IMR-90 (cell line): ENCODE measurements at regions not wholly inside any gene's neighbourhood (a gene's known extent, or its start where the extent isn't known, plus 50 kb on each side); places are given as distances from the start of the nearest gene placed in this dataset.

ENCODE experiments used
- BHLHE40 ChIP-seq: fragments of 150-350 bp; IDR thresholded peaks from 2 replicates; pipeline ENCODE4 v1.6.1; 2016; ENCODE audit warnings: mild to moderate bottlenecking, low read depth, low read length
- CEBPB ChIP-seq: IDR thresholded peaks from 2 replicates; pipeline ENCODE4 v1.6.1; 2012; ENCODE audit warnings: low read depth, low read length, improper control_type of control experiment
- CTCF ChIP-seq: conservative IDR thresholded peaks from 2 replicates; pipeline ENCODE4 v1.5.1; 2012; ENCODE audit warnings: mild to moderate bottlenecking, low read depth, low read length, improper control_type of control experiment
- ELK1 ChIP-seq: fragments of 150-350 bp; IDR thresholded peaks from 2 replicates; pipeline ENCODE4 v1.6.1; 2016; ENCODE audit warnings: low read depth, mild to moderate bottlenecking, low read length, moderate library complexity, borderline replicate concordance
- MAFK ChIP-seq: IDR thresholded peaks from 2 replicates; pipeline ENCODE4 v1.6.1; 2012; ENCODE audit warnings: low read depth, low read length, improper control_type of control experiment
- POLR2A ChIP-seq: IDR thresholded peaks from 2 replicates; pipeline ENCODE4 v1.6.1; 2012; ENCODE audit warnings: mild to moderate bottlenecking, low read depth, low read length
- RAD21 ChIP-seq: IDR thresholded peaks from 2 replicates; pipeline ENCODE4 v1.6.1; 2012; ENCODE audit warnings: low read length, improper control_type of control experiment
- RCOR1 ChIP-seq: IDR thresholded peaks from 2 replicates; pipeline ENCODE4 v1.6.1; 2012; ENCODE audit warnings: mild to moderate bottlenecking, low read length, improper control_type of control experiment; ENCODE audit not compliant: insufficient replicate concordance
- RFX5 ChIP-seq: IDR thresholded peaks from 2 replicates; pipeline ENCODE4 v1.8.0; 2012; ENCODE audit warnings: low read depth, mild to moderate bottlenecking, low read length, moderate library complexity
- USF2 ChIP-seq: fragments of 150-350 bp; IDR thresholded peaks from 2 replicates; pipeline ENCODE4 v1.6.1; 2017; ENCODE audit warnings: mild to moderate bottlenecking, antibody characterized with exemption, low read length, low read depth

GRCh38 chr13:74912898-74913297 is 569.1 kb downstream of the TBC1D4 start:
- TF ChIP-seq POLR2A: no peak
- no peak for TF ChIP-seq CTCF
- TF ChIP-seq RCOR1: no peak
- TF ChIP-seq USF2: no peak
- no peak for TF ChIP-seq RAD21
- no peak for TF ChIP-seq RFX5
- no peak for TF ChIP-seq CEBPB
- TF ChIP-seq BHLHE40: no peak
- TF ChIP-seq ELK1: no peak
- TF ChIP-seq MAFK: no peak
